ENCODE measurements at regions not wholly inside any gene's neighbourhood (a gene's known extent, or its start where the extent isn't known, plus 50 kb on each side); places are given as distances from the start of the nearest gene placed in this dataset.

GRCh38 chr10:83625831-83626360 is 513.4 kb upstream of the GHITM start:
- no peak for DNase-seq (ENCODE audit: extremely low spot score)
- ChIA-PET CTCF (interaction anchor here (1.3 kb wide), 1 partner anchor 12 kb away, joined by 3 read pairs; no protein-coding TSS in a partner anchor), POLR2A (no interaction called here)
- TF ChIP-seq, protein P1, sequence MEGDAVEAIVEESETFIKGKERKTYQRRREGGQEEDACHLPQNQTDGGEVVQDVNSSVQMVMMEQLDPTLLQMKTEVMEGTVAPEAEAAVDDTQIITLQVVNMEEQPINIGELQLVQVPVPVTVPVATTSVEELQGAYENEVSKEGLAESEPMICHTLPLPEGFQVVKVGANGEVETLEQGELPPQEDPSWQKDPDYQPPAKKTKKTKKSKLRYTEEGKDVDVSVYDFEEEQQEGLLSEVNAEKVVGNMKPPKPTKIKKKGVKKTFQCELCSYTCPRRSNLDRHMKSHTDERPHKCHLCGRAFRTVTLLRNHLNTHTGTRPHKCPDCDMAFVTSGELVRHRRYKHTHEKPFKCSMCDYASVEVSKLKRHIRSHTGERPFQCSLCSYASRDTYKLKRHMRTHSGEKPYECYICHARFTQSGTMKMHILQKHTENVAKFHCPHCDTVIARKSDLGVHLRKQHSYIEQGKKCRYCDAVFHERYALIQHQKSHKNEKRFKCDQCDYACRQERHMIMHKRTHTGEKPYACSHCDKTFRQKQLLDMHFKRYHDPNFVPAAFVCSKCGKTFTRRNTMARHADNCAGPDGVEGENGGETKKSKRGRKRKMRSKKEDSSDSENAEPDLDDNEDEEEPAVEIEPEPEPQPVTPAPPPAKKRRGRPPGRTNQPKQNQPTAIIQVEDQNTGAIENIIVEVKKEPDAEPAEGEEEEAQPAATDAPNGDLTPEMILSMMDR (IDR thresholded peaks at IDR 0.05; ENCODE audit: control extremely low read depth, extremely low read depth, low read depth, missing control alignments) = no peak

DNA sequence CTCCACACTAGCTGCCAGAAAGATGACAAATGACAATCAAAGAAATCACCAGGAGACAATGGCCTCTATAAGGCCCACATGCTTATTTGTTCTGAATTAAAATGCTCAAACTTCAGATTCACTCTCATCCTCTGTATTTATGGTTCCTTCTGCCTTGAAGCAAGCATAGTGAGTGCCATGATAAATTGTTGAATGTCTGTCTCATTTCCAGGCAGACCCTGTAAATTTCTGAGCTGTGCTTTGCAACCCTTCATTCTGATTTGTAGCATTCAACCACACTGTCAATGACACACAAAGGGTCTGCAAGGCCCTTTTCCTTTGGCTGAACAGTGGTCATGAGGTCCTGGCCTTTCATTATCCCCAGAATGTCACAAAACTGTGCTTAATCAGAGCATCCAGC is 506.6 kb upstream of the GHITM start:
- CTCF ChIA-PET = no interaction called here
- POLR2A ChIA-PET = no interaction called here
- TF ChIP-seq, protein P1 (IDR thresholded peaks at IDR 0.05; ENCODE audit: control extremely low read depth, extremely low read depth, low read depth, missing control alignments) = no peak
- no peak for DNase-seq (ENCODE audit: extremely low spot score)

GRCh38 chr10:83633547-83633946 is 505.8 kb upstream of the GHITM start:
- TF ChIP-seq, protein P1 (IDR thresholded peaks at IDR 0.05; ENCODE audit: control extremely low read depth, extremely low read depth, low read depth, missing control alignments) = no peak
- DNase-seq (ENCODE audit: extremely low spot score) = no peak
- ChIA-PET CTCF (interaction anchor here (2.3 kb wide), 1 partner anchor 30 kb away, joined by 5 read pairs; no protein-coding TSS in a partner anchor), POLR2A (no interaction called here)

- ChIA-PET POLR2A (no interaction called here), CTCF (no interaction called here)
- DNase-seq (ENCODE audit: extremely low spot score) = no peak
- TF ChIP-seq, protein P1 (IDR thresholded peaks at IDR 0.05; ENCODE audit: control extremely low read depth, extremely low read depth, low read depth, missing control alignments) = no peak
Observed at GRCh38 chr10:83636826-83637225, 502.5 kb upstream of the GHITM start.

- TF ChIP-seq, protein P1 (IDR thresholded peaks at IDR 0.05; ENCODE audit: control extremely low read depth, extremely low read depth, low read depth, missing control alignments) = no peak
- ChIA-PET POLR2A (no interaction called here), CTCF (interaction anchor here (0.9 to 1.4 kb wide), 3 partner anchors 20 to 26 kb away, joined by 3 to 4 read pairs (median 3); no protein-coding TSS in a partner anchor)
Observed at GRCh38 chr10:83647526-83647925, 491.8 kb upstream of the GHITM start.

GRCh38 chr10:83648201-83648600 is 491.1 kb upstream of the GHITM start:
- TF ChIP-seq, protein P1 (IDR thresholded peaks at IDR 0.05; ENCODE audit: control extremely low read depth, extremely low read depth, low read depth, missing control alignments) = no peak
- DNase-seq (ENCODE audit: extremely low spot score) = no peak
- ChIA-PET POLR2A (no interaction called here), CTCF (interaction anchor here (0.7 to 1.4 kb wide), 2 partner anchors 20 to 101 kb away, joined by 3 to 4 read pairs; no protein-coding TSS in a partner anchor)

More at GRCh38 chr10:83647526-83647925, 491.8 kb upstream of the GHITM start:
- DNase-seq (ENCODE audit: extremely low spot score) = no peak

Measured in GM10248 (cell line).